Upper lobe of left lung (tissue), 4 donors: ENCODE measurements at regions not wholly inside any gene's neighbourhood (a gene's known extent, or its start where the extent isn't known, plus 50 kb on each side); places are given as distances from the start of the nearest gene placed in this dataset.

Source experiments
- EP300 ChIP-seq, 4 donors: sonication (generic); formaldehyde crosslinking; IDR thresholded peaks; one replicate each; pipeline ENCODE4 v1.5.1; 2017; ENCODE audit warnings: antibody characterized with exemption in 4 of 4, control low read depth in 2 of 4
- POLR2A ChIP-seq, 4 donors: fragments of 450-650 bp; IDR thresholded peaks; one replicate each; pipeline ENCODE4 v1.5.1; 2016 to 2017; ENCODE audit warnings: antibody characterized with exemption in 4 of 4, mild to moderate bottlenecking in 2 of 4
- TF ChIP-seq, protein P1 (sequence below), 6 experiments: fragments of 450-650 bp in 4 of 6; fragments of 200-600 bp in 2 of 6; sonication (generic) in 2 of 6; IDR thresholded peaks; one replicate each; pipeline ENCODE4 v1.5.1; 2016 to 2019; ENCODE audit warnings: antibody characterized with exemption in 6 of 6

GRCh38 chr13:73477441-73477840, 418.6 kb downstream of the KLF5 start:
- TF ChIP-seq, protein P1, sequence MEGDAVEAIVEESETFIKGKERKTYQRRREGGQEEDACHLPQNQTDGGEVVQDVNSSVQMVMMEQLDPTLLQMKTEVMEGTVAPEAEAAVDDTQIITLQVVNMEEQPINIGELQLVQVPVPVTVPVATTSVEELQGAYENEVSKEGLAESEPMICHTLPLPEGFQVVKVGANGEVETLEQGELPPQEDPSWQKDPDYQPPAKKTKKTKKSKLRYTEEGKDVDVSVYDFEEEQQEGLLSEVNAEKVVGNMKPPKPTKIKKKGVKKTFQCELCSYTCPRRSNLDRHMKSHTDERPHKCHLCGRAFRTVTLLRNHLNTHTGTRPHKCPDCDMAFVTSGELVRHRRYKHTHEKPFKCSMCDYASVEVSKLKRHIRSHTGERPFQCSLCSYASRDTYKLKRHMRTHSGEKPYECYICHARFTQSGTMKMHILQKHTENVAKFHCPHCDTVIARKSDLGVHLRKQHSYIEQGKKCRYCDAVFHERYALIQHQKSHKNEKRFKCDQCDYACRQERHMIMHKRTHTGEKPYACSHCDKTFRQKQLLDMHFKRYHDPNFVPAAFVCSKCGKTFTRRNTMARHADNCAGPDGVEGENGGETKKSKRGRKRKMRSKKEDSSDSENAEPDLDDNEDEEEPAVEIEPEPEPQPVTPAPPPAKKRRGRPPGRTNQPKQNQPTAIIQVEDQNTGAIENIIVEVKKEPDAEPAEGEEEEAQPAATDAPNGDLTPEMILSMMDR (IDR thresholded peaks at IDR 0.05), result no peak
- TF ChIP-seq POLR2A (IDR thresholded peaks at IDR 0.05) (no peak), EP300 (IDR thresholded peaks at IDR 0.05) (no peak)
